ENCODE measurements at regions not wholly inside any gene's neighbourhood (a gene's known extent, or its start where the extent isn't known, plus 50 kb on each side); places are given as distances from the start of the nearest gene placed in this dataset.

- no peak overlapping the region for H3K27ac ChIP-seq (ENCODE audit: low read depth in 2 of 2, low read length in 1 of 2)
- TF ChIP-seq USF2 (IDR thresholded peaks at IDR 0.05; ENCODE audit: borderline replicate concordance, low read depth, low read length) (no peak), GABPA (IDR thresholded peaks at IDR 0.05; ENCODE audit: low read depth) (no peak), PBX3 (IDR thresholded peaks at IDR 0.05) (no peak), TAF1 (IDR thresholded peaks at IDR 0.05; ENCODE audit: borderline replicate concordance, low read depth, low read length) (no peak), MEF2A (IDR thresholded peaks at IDR 0.05; ENCODE audit: borderline replicate concordance, low read depth) (no peak), EP300 (IDR thresholded peaks at IDR 0.05; ENCODE audit: borderline replicate concordance in 1 of 2, low read depth in 1 of 2, low read length in 1 of 2) (no peak), RFX5 (IDR thresholded peaks at IDR 0.05; ENCODE audit: low read length) (no peak), GATA2 (CRISPR knock-in tag; IDR thresholded peaks at IDR 0.05) (no peak), YY1 (IDR thresholded peaks at IDR 0.05; ENCODE audit: low read depth) (no peak), SMC3 (IDR thresholded peaks at IDR 0.05; ENCODE audit: low read depth, low read length) (no peak), TEAD4 (IDR thresholded peaks at IDR 0.05; ENCODE audit: borderline replicate concordance, insufficient read depth) (no peak), RAD21 (IDR thresholded peaks at IDR 0.05; ENCODE audit: low read length) (no peak), MAX (IDR thresholded peaks at IDR 0.05; ENCODE audit: low read depth) (no peak), NFIC (IDR thresholded peaks at IDR 0.05; ENCODE audit: borderline replicate concordance) (no peak), RCOR1 (IDR thresholded peaks at IDR 0.05; ENCODE audit: low read length) (no peak), SIN3A (IDR thresholded peaks at IDR 0.05; ENCODE audit: borderline replicate concordance, low read depth, low read length) (no peak), FOSL2 (IDR thresholded peaks at IDR 0.05; ENCODE audit: borderline replicate concordance, low read depth) (no peak)
- H3K36me3 ChIP-seq (replicated peaks in 1 of 2; ENCODE audit: control insufficient read depth in 1 of 2, insufficient read depth in 2 of 2, low read length in 1 of 2), result no peaks in the 10 kb centered on the region
- no peak overlapping the region for H2AFZ ChIP-seq (ENCODE audit: low read depth)
- H3K79me2 ChIP-seq (ENCODE audit: insufficient read depth), result no peaks in the 10 kb centered on the region
- no peak overlapping the region for H3K9ac ChIP-seq
- H3K9me3 ChIP-seq, result no peaks in the 10 kb centered on the region
- no peak overlapping the region for H3K4me2 ChIP-seq
- no peaks in the 10 kb centered on the region; the same call in 1 of the 2 replicates for H3K27me3 ChIP-seq (ENCODE audit: insufficient read depth)
- DNase-seq, result no peak
- H3K4me3 ChIP-seq (ENCODE audit: low read depth in 2 of 2, low read length in 1 of 2), result no peak overlapping the region
- ChIA-PET POLR2A (interaction anchor here (0.6 kb wide), 1 partner anchor 110 kb away, joined by 6 read pairs; no protein-coding TSS in a partner anchor), CTCF (no interaction called here)
- no peaks in the 10 kb centered on the region for H3K4me1 ChIP-seq (ENCODE audit: control insufficient read depth in 1 of 2, insufficient read depth in 2 of 2, low read depth in 1 of 2, low read length in 1 of 2)
- H3F3A ChIP-seq (replicated peaks; ENCODE audit: insufficient read depth), result no peaks in the 10 kb centered on the region
- WGBS (ENCODE audit: low lambda C conversion rate), result 61% methylated on average over 10 of the region's 10 CpGs
- no peaks in the 10 kb centered on the region for H3K9me2 ChIP-seq
- H4K20me1 ChIP-seq (ENCODE audit: insufficient read depth), result no peaks in the 10 kb centered on the region
Measured at GRCh38 chr22:45090497-45090910, 73.2 kb upstream of the NUP50 start.

All from SK-N-SH (cell line).